Prostate gland (tissue), 2 donors: ENCODE measurements at regions not wholly inside any gene's neighbourhood (a gene's known extent, or its start where the extent isn't known, plus 50 kb on each side); places are given as distances from the start of the nearest gene placed in this dataset.

Experiments
- CTCF ChIP-seq, 4 experiments: fragments of 200-600 bp in 2 of 4; fragments of 450-650 bp in 2 of 4; sonication (generic) in 2 of 4; IDR thresholded peaks; 1 replicate in 3 of 4; 2 replicates in 1 of 4; pipeline ENCODE4 v1.5.1; 2016 to 2019; ENCODE audit warnings: antibody characterized with exemption in 4 of 4, mild to moderate bottlenecking in 2 of 4, moderate library complexity in 2 of 4
- POLR2AphosphoS5 ChIP-seq: sonication (generic); formaldehyde crosslinking; IDR thresholded peaks from one replicate; pipeline ENCODE4 v1.6.1; 2017; ENCODE audit warnings: antibody characterized with exemption

- TF ChIP-seq CTCF (IDR thresholded peaks at IDR 0.05) (no peak), POLR2AphosphoS5 (no peak)
Observed at GRCh38 chr6:159104931-159105330, 60.1 kb upstream of the TAGAP start.
